Right lobe of liver (tissue), 6 donors: ENCODE measurements at regions not wholly inside any gene's neighbourhood (a gene's known extent, or its start where the extent isn't known, plus 50 kb on each side); places are given as distances from the start of the nearest gene placed in this dataset.

Experiments used
- ATAC-seq, 4 donors: fragments of 200-7000 bp; cut with Tn5 transposase; one replicate each; pipeline ENCODE4 v1.9.1; 2020; ENCODE audit warnings: mild to moderate bottlenecking in 4 of 4, moderate library complexity in 4 of 4
- DNase-seq, 3 donors: peaks; one replicate each; pipeline ENCODE4 v3.0.0-alpha.2; 2020
- H3K27ac ChIP-seq, 3 donors: fragments of 200-600 bp; one replicate each; pipeline ENCODE4 v1.8.0; 2022
- H3K27me3 ChIP-seq, 2 donors: fragments of 200-600 bp; one replicate each; pipeline ENCODE4 v1.8.0; 2022
- H3K36me3 ChIP-seq, 4 donors: fragments of 200-600 bp; sonication (generic) in 1 of 4; one replicate each; pipeline versions ENCODE4 v1.5.1 to v1.8.0; 2017 to 2022; ENCODE audit warnings: control low read depth in 1 of 4
- H3K4me1 ChIP-seq, 4 donors: fragments of 200-600 bp; sonication (generic) in 1 of 4; one replicate each; pipeline versions ENCODE4 v1.5.1 to v1.8.0; 2017 to 2022; ENCODE audit warnings: control low read depth in 1 of 4
- H3K4me3 ChIP-seq, 3 donors: fragments of 200-600 bp; one replicate each; pipeline ENCODE4 v1.8.0; 2022
- H3K9me3 ChIP-seq, 4 donors: fragments of 200-600 bp; sonication (generic) in 1 of 4; one replicate each; pipeline versions ENCODE4 v1.5.1 to v1.8.0; 2017 to 2022; ENCODE audit warnings: control low read depth in 1 of 4
- CTCF ChIP-seq, 4 donors: fragments of 200-600 bp in 3 of 4; fragments of 450-650 bp in 1 of 4; IDR thresholded peaks; one replicate each; pipeline versions ENCODE4 v1.5.1 to v1.8.0; 2016 to 2022; ENCODE audit warnings: antibody characterized with exemption in 4 of 4, mild to moderate bottlenecking in 2 of 4
- POLR2A ChIP-seq: fragments of 450-650 bp; IDR thresholded peaks from one replicate; pipeline ENCODE4 v1.6.1; 2017; ENCODE audit warnings: antibody characterized with exemption, mild to moderate bottlenecking
- WGBS: methylation state at CpG from one replicate; pipeline ENCODE4 v1.1.6; 2018; ENCODE audit warnings: low coverage, low lambda C conversion rate; ENCODE audit not compliant: insufficient coverage; ENCODE audit errors: missing lambda C conversion rate; 5-methylcytosine and 5-hydroxymethylcytosine counted together
- intact Hi-C, 2 donors: fragments of 100-400 bp; cut with DNase I; formaldehyde crosslinking; loops; one replicate each; pipeline versions ENCODE4 v1.11.2 to v1.14.1; 2022
- donor health status: DM: no; HTN: yes; CAD: no.
- donor health status: DM: no; HTN: no; CAD: no.
- donor health status: DM: no; HTN: no; CAD: no.
- donor health status: DM: no; HTN: yes; CAD: no.
- donor health status: DM: no; HTN: yes; CAD: no.

DNA sequence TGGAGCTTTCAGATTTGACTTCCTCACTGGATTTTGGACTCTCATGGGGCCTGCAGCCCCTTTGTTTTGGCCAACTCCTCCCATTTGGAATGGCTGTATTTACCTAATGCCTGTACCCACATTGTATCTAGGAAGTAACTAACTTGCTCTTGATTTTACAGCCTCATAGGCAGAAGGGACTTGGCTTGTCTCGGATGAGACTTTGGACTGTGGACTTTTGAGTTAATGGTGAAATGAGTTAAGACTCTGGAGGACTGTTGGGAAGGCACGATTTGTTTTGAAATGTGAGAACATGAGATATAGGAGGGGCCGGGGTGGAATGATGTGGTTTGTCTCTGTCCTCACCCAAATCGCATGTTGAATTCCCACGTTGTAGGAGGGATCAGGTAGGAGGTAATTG, 233.4 kb upstream of the GALNT5 start:
- Histone ChIP-seq H3K27ac (no peak overlapping the region), H3K36me3 (no peaks in the 10 kb centered on the region), H3K9me3 (no peaks in the 10 kb centered on the region), H3K4me3 (no peak overlapping the region), H3K27me3 (no peaks in the 10 kb centered on the region), H3K4me1 (no peaks in the 10 kb centered on the region)
- 30% methylated on average over 4 of the region's 5 CpGs for WGBS
- TF ChIP-seq POLR2A (no peak), CTCF (IDR thresholded peaks at IDR 0.05) (no peak)
- ATAC-seq = no peak
- intact Hi-C loops = no loop called here
- DNase-seq = no peak

GRCh38 chr2:157032017-157032416, 225.5 kb upstream of the GALNT5 start:
- 48% methylated on average over 2 of the region's 2 CpGs for WGBS
- Histone ChIP-seq H3K4me1 (no peaks in the 10 kb centered on the region), H3K4me3 (no peak overlapping the region), H3K27me3 (no peaks in the 10 kb centered on the region), H3K9me3 (no peaks in the 10 kb centered on the region), H3K27ac (no peak overlapping the region), H3K36me3 (no peaks in the 10 kb centered on the region)
- DNase-seq = no peak
- ATAC-seq = no peak
- intact Hi-C loops = no loop called here
- TF ChIP-seq CTCF (IDR thresholded peaks at IDR 0.05) (no peak), POLR2A (no peak)

GRCh38 chr2:157036726-157037125, 220.8 kb upstream of the GALNT5 start:
- H3K27ac ChIP-seq = no peak overlapping the region
- H3K4me3 ChIP-seq = no peak overlapping the region
- no peak for TF ChIP-seq CTCF (IDR thresholded peaks at IDR 0.05)
- TF ChIP-seq POLR2A = no peak
- intact Hi-C loops = no loop called here
- H3K9me3 ChIP-seq = no peaks in the 10 kb centered on the region
- DNase-seq = no peak
- 75% methylated on average over 2 of the region's 2 CpGs for WGBS
- no peak for ATAC-seq
- H3K4me1 ChIP-seq = no peaks in the 10 kb centered on the region
- no peaks in the 10 kb centered on the region for H3K36me3 ChIP-seq
- H3K27me3 ChIP-seq = no peaks in the 10 kb centered on the region

- intact Hi-C loops = no loop called here
- ATAC-seq = no peak
- no peak overlapping the region for H3K27ac ChIP-seq
- H3K27me3 ChIP-seq = no peaks in the 10 kb centered on the region
- H3K4me1 ChIP-seq = no peaks in the 10 kb centered on the region
- 65% methylated on average over 1 of the region's 1 CpG for WGBS
- no peak for DNase-seq
- H3K4me3 ChIP-seq = no peak overlapping the region
- no peaks in the 10 kb centered on the region for H3K36me3 ChIP-seq
- TF ChIP-seq POLR2A (no peak), CTCF (IDR thresholded peaks at IDR 0.05) (no peak)
- H3K9me3 ChIP-seq = no peaks in the 10 kb centered on the region
Observed at GRCh38 chr2:157043786-157044185, 213.7 kb upstream of the GALNT5 start.

- H3K9me3 ChIP-seq = no peaks in the 10 kb centered on the region
- no peak for DNase-seq
Observed at GRCh38 chr2:157046396-157046795, 211.1 kb upstream of the GALNT5 start.

More at GRCh38 chr2:157046396-157046795, 211.1 kb upstream of the GALNT5 start:
- intact Hi-C loops = no loop called here
- 83% methylated on average over 1 of the region's 1 CpG for WGBS
- Histone ChIP-seq H3K27ac (no peak overlapping the region), H3K27me3 (no peaks in the 10 kb centered on the region), H3K36me3 (no peaks in the 10 kb centered on the region), H3K4me1 (no peaks in the 10 kb centered on the region), H3K4me3 (no peak overlapping the region)
- ATAC-seq = no peak
- TF ChIP-seq POLR2A (no peak), CTCF (IDR thresholded peaks at IDR 0.05) (no peak)
